Pons (tissue), 1 donor: ENCODE measurements at regions not wholly inside any gene's neighbourhood (a gene's known extent, or its start where the extent isn't known, plus 50 kb on each side); places are given as distances from the start of the nearest gene placed in this dataset.
"Not testable (repeated sequence)": the region's sequence is repeated elsewhere in the genome, so short reads cannot be mapped to it uniquely, and the experiment has no call there.

Experiments used
- DNase-seq: peaks from one replicate; pipeline ENCODE4 v3.0.0-alpha.2; 2016; ENCODE audit warnings: low spot score

DNA sequence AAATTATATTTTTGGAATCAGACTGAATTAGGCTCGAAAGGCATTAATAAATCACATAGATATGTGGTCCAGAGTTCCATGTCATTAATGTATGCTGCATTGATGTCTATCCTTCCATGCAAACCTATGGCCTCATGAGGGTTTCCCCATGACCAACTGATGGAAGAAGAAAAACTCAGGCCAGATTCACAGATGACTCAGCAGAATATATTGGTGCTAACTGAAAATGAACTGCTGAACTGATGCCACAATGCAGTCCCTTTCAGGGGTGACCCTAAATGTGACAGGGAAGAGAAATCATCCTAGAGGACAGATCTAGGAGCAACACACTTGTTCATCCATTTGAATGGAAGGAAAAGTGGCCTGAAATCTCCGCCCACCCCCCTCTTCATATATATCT is 110.5 kb upstream of the KCND3 start:
- DNase-seq: no peak

DNA sequence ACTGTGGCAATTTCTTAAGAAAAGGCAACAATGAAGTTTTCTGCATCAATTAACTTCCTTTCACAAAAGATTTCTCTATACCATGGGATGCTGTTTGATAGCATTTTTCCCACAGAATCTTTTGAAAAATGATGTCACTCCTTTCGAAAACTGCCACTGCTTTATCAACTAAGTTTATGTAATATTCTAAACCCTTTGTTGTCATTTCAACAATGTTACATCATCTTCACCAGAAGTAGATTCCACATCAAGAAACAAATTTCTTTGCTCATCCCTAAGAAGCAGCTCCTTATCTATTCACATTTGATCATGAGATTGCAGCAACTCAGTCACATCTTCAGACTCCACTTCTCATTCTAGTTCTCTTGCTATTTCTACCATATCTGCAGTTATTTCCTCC is 116.1 kb upstream of the KCND3 start:
- DNase-seq: no peak

GRCh38 chr1:112110031-112110430 is 120.6 kb upstream of the KCND3 start:
- no peak for DNase-seq

- DNase-seq: no peak
Observed at GRCh38 chr1:112111734-112112133, 122.3 kb upstream of the KCND3 start.

DNA sequence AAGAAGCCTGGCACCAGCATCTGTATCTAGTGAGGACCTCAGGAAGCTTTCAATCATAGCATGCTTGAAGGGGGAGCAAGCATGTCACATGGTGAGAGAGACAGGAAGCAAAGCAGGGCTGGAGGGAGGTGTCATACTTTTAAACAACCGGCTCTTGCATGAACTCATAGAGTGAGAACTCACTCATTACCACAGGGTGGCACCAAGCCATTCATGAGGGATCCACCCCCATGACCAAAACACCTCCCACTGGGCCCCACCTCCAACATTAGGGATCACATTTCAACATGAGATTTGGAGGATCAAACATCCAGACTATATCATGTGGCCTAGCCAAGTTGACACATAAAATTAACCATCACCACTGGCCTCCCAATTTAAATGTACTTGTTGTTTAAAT is 125.1 kb upstream of the KCND3 start:
- DNase-seq: no peak

DNA sequence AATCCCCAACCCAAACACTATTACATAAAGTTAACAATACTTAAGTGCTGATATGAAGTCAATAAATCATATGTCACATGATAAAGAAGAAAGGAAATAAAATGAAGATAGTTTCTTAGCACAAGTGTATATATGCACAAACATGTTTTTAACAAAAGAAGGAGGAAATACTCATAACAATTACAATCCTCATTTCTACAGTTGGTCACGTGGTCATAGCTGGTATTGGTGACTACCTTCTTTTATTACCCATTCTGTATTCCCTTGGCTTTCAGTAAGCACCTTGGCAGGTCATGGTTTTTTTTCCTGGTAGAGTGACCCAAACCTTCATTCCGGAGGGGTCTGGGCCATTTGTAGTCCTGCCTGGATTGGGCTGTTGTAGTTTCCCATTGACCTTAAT is 137.1 kb upstream of the KCND3 start:
- no peak for DNase-seq

- not testable (repeated sequence) for DNase-seq
Observed at GRCh38 chr1:112127606-112128005, 138.1 kb upstream of the KCND3 start.

GRCh38 chr1:112133487-112133886 is 144.0 kb upstream of the KCND3 start:
- DNase-seq: no peak

DNA sequence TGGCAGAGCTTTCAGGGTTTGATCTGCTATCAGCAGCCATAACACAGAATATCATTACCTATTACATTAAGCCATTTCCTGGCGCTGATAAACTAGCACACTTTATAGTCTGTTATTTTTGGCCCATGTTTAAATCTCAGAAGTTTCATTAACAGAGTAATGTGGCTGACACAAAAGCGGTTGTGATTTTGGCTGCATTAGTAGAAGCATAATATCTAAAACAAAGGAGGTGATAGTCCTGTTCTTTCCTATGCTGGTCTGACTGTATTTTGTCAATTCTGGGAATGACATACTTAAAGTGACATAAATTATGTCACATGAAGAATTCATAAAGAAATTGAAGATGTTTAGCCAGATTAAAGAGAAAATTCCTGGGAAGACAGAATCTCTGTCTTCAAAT is 151.3 kb upstream of the KCND3 start:
- no peak for DNase-seq

DNA sequence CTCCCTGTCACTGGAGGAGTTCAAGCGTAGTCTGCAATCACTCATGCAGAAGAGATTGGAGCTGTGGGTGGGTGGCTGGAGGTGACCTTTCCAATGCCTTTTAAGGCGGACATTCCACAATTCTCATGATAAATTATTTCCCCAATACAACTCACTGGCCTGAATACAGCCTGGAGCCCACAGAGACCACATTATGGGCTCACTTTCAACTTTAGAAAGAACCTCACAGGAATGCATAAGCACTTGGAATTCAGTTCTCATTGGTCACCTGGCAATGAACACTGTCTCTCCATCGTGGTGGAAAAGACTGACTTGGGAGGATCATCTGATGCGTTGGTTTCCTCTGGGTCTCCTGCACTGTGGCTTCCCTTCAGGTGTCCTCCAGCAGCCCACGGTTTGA is 151.8 kb upstream of the KCND3 start:
- no peak for DNase-seq

GRCh38 chr1:112141923-112142322 is 152.5 kb upstream of the KCND3 start:
- no peak for DNase-seq

GRCh38 chr1:112143871-112144441 is 154.5 kb upstream of the KCND3 start:
- DNase-seq: no peak

DNA sequence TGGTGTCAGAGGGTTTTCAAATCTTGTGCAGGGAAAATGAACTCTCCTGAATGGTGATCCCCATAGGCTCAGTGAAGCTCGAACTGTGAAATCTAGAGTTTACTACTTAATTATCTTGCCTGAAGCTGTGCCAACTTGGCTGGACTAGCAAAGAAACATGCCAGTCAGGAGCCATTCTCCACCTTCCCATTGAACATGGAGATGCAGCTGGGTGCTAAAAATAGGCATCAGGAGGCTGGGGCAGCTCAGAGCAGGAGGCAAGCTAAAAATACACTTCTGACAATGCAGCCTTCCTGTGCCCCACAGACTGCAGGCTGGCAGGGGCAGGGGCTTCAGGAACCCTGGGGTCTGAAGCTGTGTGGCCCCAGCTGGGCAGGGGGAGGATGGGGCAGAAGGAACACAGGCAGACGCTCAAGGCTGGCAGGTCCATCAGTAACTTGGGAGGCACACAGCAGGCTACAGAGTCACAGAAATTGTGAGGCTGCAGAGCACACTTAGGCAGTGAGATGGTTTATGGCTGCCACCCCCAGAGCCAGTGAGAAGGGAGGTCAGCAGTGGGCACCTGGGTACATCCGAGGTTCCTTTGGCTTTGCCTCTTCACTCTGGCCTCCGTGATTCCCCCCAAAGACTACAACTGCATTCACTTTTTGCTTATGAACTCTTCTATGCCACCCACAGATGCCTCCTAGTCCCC is 155.4 kb upstream of the KCND3 start:
- no peak for DNase-seq

GRCh38 chr1:112146201-112146715 is 156.8 kb upstream of the KCND3 start:
- DNase-seq: peak; percentile 11

DNA sequence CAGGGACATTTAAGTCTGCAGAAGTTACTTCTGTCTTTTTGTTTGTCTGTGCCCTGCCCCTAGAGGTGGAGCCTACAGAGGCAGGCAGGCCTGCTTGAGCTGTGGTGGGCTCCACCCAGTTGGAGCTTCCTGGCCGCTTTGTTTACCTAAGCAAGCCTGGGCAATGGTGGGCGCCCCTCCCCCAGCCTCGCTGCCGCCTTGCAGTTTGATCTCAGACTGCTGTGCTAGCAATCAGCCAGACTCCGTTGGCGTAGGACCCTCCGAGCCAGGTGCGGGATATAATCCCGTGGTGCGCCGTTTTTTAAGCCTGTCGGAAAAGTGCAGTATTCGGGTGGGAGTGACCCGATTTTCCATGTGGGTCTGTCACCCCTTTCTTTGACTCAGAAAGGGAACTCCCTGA is 170.7 kb upstream of the KCND3 start:
- DNase-seq: not testable (repeated sequence)

DNA sequence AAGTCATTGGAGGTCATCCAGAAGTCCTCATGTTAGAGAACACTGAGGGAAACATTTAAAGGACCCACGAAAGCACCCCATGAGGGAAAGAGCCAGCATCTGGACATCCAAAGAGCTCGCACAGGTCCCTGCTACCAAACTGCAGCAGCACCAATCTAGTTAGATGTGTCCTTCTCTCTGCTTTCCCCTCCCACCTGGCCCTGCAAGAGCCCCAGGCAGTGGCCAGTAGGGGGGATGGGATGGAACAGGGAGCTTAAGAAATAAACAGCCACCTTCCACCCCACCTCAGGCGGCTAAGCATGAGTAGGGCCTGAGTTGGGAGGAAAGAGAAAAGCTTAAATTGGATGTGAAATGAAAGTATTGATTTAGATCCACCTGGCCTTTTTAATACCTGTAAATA is 175.9 kb upstream of the KCND3 start:
- DNase-seq: no peak

GRCh38 chr1:112169517-112169916 is 180.0 kb upstream of the KCND3 start:
- DNase-seq: no peak

GRCh38 chr1:112172294-112172882 is 182.9 kb upstream of the KCND3 start:
- peak; percentile 12 for DNase-seq

GRCh38 chr1:112177314-112177713 is 187.8 kb upstream of the KCND3 start:
- no peak for DNase-seq

- no peak for DNase-seq
Observed at GRCh38 chr1:112188611-112189010, 199.1 kb upstream of the KCND3 start.

DNA sequence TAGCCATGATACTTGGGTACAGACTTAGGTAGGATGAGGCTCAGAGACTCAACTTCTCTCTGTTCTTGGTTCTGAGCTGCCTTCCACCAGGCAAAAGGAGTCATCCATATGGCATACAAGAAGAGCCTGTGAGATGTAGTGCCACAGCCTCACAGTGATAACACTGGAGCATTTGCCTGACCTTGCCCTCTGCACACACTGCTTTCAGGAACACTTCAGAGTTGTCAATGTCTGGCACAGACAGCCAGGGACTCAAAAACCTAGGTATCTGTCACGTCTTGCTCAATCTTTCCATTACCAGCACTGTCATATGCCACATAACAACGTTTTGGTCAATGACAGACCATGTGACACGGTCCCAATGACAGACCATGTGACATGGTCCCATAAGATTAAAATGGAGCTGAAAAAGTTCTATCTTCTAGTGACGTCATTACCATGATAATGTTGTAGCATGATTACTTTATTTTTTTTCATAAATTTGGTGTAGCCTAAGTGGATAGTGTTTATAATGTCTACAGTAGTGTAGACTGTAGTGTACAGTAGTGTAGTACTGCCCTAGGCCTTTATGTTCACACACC is 199.9 kb upstream of the CTTNBP2NL start:
- DNase-seq: no peak

DNA sequence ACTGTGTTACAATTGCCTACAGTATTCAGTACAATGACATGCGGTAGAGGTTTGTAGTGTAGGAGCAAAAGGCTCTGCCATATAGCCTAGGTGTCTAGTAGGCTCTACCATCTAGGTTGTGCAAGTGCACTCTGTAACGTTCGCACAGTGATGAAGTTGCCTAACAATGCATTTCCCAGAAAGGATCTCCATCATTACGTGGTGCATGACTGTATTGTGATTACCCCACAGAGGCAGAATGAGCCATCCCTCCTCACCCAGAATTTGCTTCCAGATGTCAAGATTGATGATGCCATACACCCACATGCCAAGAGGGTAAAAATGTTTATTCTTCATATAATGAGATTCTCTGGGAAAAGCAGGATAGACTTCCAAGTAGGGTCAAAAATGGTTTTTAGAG is 199.3 kb upstream of the CTTNBP2NL start:
- DNase-seq: no peak

DNA sequence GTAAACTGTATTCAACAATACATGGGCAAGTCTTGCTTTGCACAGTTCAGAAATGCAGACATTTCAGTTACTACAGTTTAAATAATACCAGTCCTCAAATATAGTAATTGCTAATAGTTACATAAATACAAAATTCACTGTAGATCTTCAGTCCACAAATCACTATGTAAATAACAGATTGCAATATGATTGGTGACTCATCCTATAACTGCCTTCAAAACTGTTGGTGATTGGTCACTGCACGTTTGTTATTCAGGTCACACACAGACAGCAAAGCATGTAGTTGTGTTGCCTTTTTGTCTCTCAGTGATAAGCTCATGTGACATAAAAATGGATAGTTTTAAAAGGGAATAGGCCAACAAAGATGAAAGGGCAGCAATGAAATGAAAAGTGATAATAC is 186.5 kb upstream of the CTTNBP2NL start:
- no peak for DNase-seq
